Stimulated activated CD8-positive, alpha-beta memory T cell treated with anti-CD3 and anti-CD28 coated beads, Interleukin-4, amount 100 ng/mL, for 1 hour (primary cell): ENCODE measurements at regions not wholly inside any gene's neighbourhood (a gene's known extent, or its start where the extent isn't known, plus 50 kb on each side); places are given as distances from the start of the nearest gene placed in this dataset.

ENCODE experiments used
- DNase-seq, 2 donors: peaks; one replicate each; pipeline ENCODE4 v3.0.0-alpha.2; 2020; ENCODE audit warnings: low read depth in 2 of 2, low spot score in 1 of 2

GRCh38 chr13:59337070-59337469, 826.7 kb downstream of the DIAPH3 start:
- DNase-seq: no peak

GRCh38 chr13:59340151-59340550, 823.6 kb downstream of the DIAPH3 start:
- DNase-seq: no peak

- DNase-seq: no peak
Measured at GRCh38 chr13:59340581-59340980, 823.1 kb downstream of the DIAPH3 start.

GRCh38 chr13:59342400-59342799, 821.3 kb downstream of the DIAPH3 start:
- no peak for DNase-seq

GRCh38 chr13:59343132-59343531, 820.6 kb downstream of the DIAPH3 start:
- no peak for DNase-seq

- no peak for DNase-seq
Measured at GRCh38 chr13:59343993-59344822, 819.5 kb downstream of the DIAPH3 start.

- DNase-seq: no peak
Measured at GRCh38 chr13:59345311-59345710, 818.4 kb downstream of the DIAPH3 start.

GRCh38 chr13:59346999-59347723, 816.6 kb downstream of the DIAPH3 start:
- no peak for DNase-seq

- DNase-seq: no peak
Measured at GRCh38 chr13:59348617-59349016, 815.1 kb downstream of the DIAPH3 start.

GRCh38 chr13:59352600-59352999, 811.1 kb downstream of the DIAPH3 start:
- DNase-seq: no peak

GRCh38 chr13:59354665-59355369, 808.9 kb downstream of the DIAPH3 start:
- no peak for DNase-seq

- no peak for DNase-seq
Measured at GRCh38 chr13:59356607-59357006, 807.1 kb downstream of the DIAPH3 start.

- DNase-seq: no peak
Measured at GRCh38 chr13:59358014-59358413, 805.7 kb downstream of the DIAPH3 start.

GRCh38 chr13:59360108-59360507, 803.6 kb downstream of the DIAPH3 start:
- no peak for DNase-seq

- no peak for DNase-seq
Measured at GRCh38 chr13:59360916-59361315, 802.8 kb downstream of the DIAPH3 start.

GRCh38 chr13:59363313-59363712, 800.4 kb downstream of the DIAPH3 start:
- no peak for DNase-seq

GRCh38 chr13:59363947-59364346, 799.8 kb downstream of the DIAPH3 start:
- DNase-seq: no peak

GRCh38 chr13:59364641-59365085, 799.1 kb downstream of the DIAPH3 start:
- DNase-seq: no peak

GRCh38 chr13:59367467-59367866, 796.3 kb downstream of the DIAPH3 start:
- no peak for DNase-seq

- DNase-seq: no peak
Measured at GRCh38 chr13:59367904-59368303, 795.8 kb downstream of the DIAPH3 start.

GRCh38 chr13:59368693-59369092, 795.0 kb downstream of the DIAPH3 start:
- no peak for DNase-seq

- no peak for DNase-seq
Measured at GRCh38 chr13:59371229-59371628, 792.5 kb downstream of the DIAPH3 start.
